ENCODE measurements at regions not wholly inside any gene's neighbourhood (a gene's known extent, or its start where the extent isn't known, plus 50 kb on each side); places are given as distances from the start of the nearest gene placed in this dataset.
"Not testable (repeated sequence)": the region's sequence is repeated elsewhere in the genome, so short reads cannot be mapped to it uniquely, and the experiment has no call there.

- H3K9me3 ChIP-seq (ENCODE audit: control insufficient read depth, insufficient read depth, low read length) = no peaks in the 10 kb centered on the region
- no peaks in the 10 kb centered on the region for H3K4me1 ChIP-seq (ENCODE audit: insufficient read depth, low read length)
- H3K36me3 ChIP-seq (ENCODE audit: insufficient read depth, low read length) = no peaks in the 10 kb centered on the region
- no peak overlapping the region for H3K9ac ChIP-seq (ENCODE audit: low read depth, low read length)
Measured at GRCh38 chrX:54615109-54615508, 85.1 kb downstream of the GNL3L start.

- Histone ChIP-seq H3K36me3 (ENCODE audit: insufficient read depth, low read length) (no peaks in the 10 kb centered on the region), H3K9ac (ENCODE audit: low read depth, low read length) (no peak overlapping the region), H3K4me1 (ENCODE audit: insufficient read depth, low read length) (peaks cover 20% of the 10 kb centered on the region), H3K9me3 (ENCODE audit: control insufficient read depth, insufficient read depth, low read length) (0 out of 2 replicates have a peak, but pooled peaks cover 4% of the 10 kb centered on the region)
Measured at GRCh38 chrX:54633641-54634040, 103.6 kb downstream of the GNL3L start.

GRCh38 chrX:54639018-54639345 is 109.0 kb downstream of the GNL3L start:
- Histone ChIP-seq H3K4me1 (ENCODE audit: insufficient read depth, low read length) (peaks cover 26% of the 10 kb centered on the region), H3K9ac (ENCODE audit: low read depth, low read length) (peak overlapping the region; percentile 90), H3K9me3 (ENCODE audit: control insufficient read depth, insufficient read depth, low read length) (no peaks in the 10 kb centered on the region), H3K36me3 (ENCODE audit: insufficient read depth, low read length) (no peaks in the 10 kb centered on the region)

- Histone ChIP-seq H3K9me3 (ENCODE audit: control insufficient read depth, insufficient read depth, low read length) (no peaks in the 10 kb centered on the region), H3K9ac (ENCODE audit: low read depth, low read length) (peak overlapping the region; percentile 90), H3K4me1 (ENCODE audit: insufficient read depth, low read length) (peaks cover 26% of the 10 kb centered on the region), H3K36me3 (ENCODE audit: insufficient read depth, low read length) (no peaks in the 10 kb centered on the region)
Measured at GRCh38 chrX:54639346-54640102, 109.5 kb downstream of the GNL3L start.

- H3K4me1 ChIP-seq (ENCODE audit: insufficient read depth, low read length) = peaks cover 26% of the 10 kb centered on the region
- H3K36me3 ChIP-seq (ENCODE audit: insufficient read depth, low read length) = no peaks in the 10 kb centered on the region
- H3K9ac ChIP-seq (ENCODE audit: low read depth, low read length) = peak overlapping the region; percentile 90; the same call in 1 of the 2 replicates
- H3K9me3 ChIP-seq (ENCODE audit: control insufficient read depth, insufficient read depth, low read length) = no peaks in the 10 kb centered on the region
Measured at GRCh38 chrX:54640103-54640690, 110.2 kb downstream of the GNL3L start.

GRCh38 chrX:54640736-54641135 is 110.7 kb downstream of the GNL3L start:
- Histone ChIP-seq H3K9me3 (ENCODE audit: control insufficient read depth, insufficient read depth, low read length) (no peaks in the 10 kb centered on the region), H3K36me3 (ENCODE audit: insufficient read depth, low read length) (no peaks in the 10 kb centered on the region), H3K9ac (ENCODE audit: low read depth, low read length) (0 out of 2 replicates have a peak overlapping the region, but pooled peaks have one; percentile 90), H3K4me1 (ENCODE audit: insufficient read depth, low read length) (peaks cover 24% of the 10 kb centered on the region)

GRCh38 chrX:54641530-54641929 is 111.5 kb downstream of the GNL3L start:
- Histone ChIP-seq H3K9me3 (ENCODE audit: control insufficient read depth, insufficient read depth, low read length) (no peaks in the 10 kb centered on the region), H3K9ac (ENCODE audit: low read depth, low read length) (no peak overlapping the region)

GRCh38 chrX:54647607-54648006 is 117.6 kb downstream of the GNL3L start:
- H3K36me3 ChIP-seq (ENCODE audit: insufficient read depth, low read length); H3K4me1 ChIP-seq (ENCODE audit: insufficient read depth, low read length); H3K9me3 ChIP-seq (ENCODE audit: control insufficient read depth, insufficient read depth, low read length); H3K9ac ChIP-seq (ENCODE audit: low read depth, low read length): not testable (repeated sequence)

More at GRCh38 chrX:54641530-54641929, 111.5 kb downstream of the GNL3L start:
- Histone ChIP-seq H3K36me3 (ENCODE audit: insufficient read depth, low read length) (no peaks in the 10 kb centered on the region), H3K4me1 (ENCODE audit: insufficient read depth, low read length) (peaks cover 18% of the 10 kb centered on the region)

GRCh38 chrX:54659547-54659946 is 129.5 kb downstream of the GNL3L start:
- Histone ChIP-seq H3K9ac (ENCODE audit: low read depth, low read length) (no peak overlapping the region), H3K9me3 (ENCODE audit: control insufficient read depth, insufficient read depth, low read length) (no peaks in the 10 kb centered on the region), H3K36me3 (ENCODE audit: insufficient read depth, low read length) (no peaks in the 10 kb centered on the region)

GRCh38 chrX:54675762-54676161 is 122.3 kb downstream of the ITIH6 start:
- no peaks in the 10 kb centered on the region for H3K36me3 ChIP-seq (ENCODE audit: insufficient read depth, low read length)
- H3K9me3 ChIP-seq (ENCODE audit: control insufficient read depth, insufficient read depth, low read length) = no peaks in the 10 kb centered on the region; the same call in 1 of the 2 replicates
- H3K4me1 ChIP-seq (ENCODE audit: insufficient read depth, low read length) = no peaks in the 10 kb centered on the region
- H3K9ac ChIP-seq (ENCODE audit: low read depth, low read length) = no peak overlapping the region

More at GRCh38 chrX:54659547-54659946, 129.5 kb downstream of the GNL3L start:
- no peaks in the 10 kb centered on the region for H3K4me1 ChIP-seq (ENCODE audit: insufficient read depth, low read length)

GRCh38 chrX:54695231-54695630 is 102.8 kb downstream of the ITIH6 start:
- no peaks in the 10 kb centered on the region for H3K9me3 ChIP-seq (ENCODE audit: control insufficient read depth, insufficient read depth, low read length)
- H3K36me3 ChIP-seq (ENCODE audit: insufficient read depth, low read length) = no peaks in the 10 kb centered on the region
- H3K4me1 ChIP-seq (ENCODE audit: insufficient read depth, low read length) = no peaks in the 10 kb centered on the region
- no peak overlapping the region for H3K9ac ChIP-seq (ENCODE audit: low read depth, low read length)

- H3K9me3 ChIP-seq (ENCODE audit: control insufficient read depth, insufficient read depth, low read length) = no peaks in the 10 kb centered on the region
- no peaks in the 10 kb centered on the region for H3K4me1 ChIP-seq (ENCODE audit: insufficient read depth, low read length)
- H3K36me3 ChIP-seq (ENCODE audit: insufficient read depth, low read length) = no peaks in the 10 kb centered on the region
- H3K9ac ChIP-seq (ENCODE audit: low read depth, low read length) = no peak overlapping the region
Measured at GRCh38 chrX:54695816-54696487, 102.1 kb downstream of the ITIH6 start.

All from ES-I3 (cell line).